Fibroblast of skin of left biceps (primary cell): ENCODE measurements at regions not wholly inside any gene's neighbourhood (a gene's known extent, or its start where the extent isn't known, plus 50 kb on each side); places are given as distances from the start of the nearest gene placed in this dataset.

Experiments
- DNase-seq, 2 experiments: peaks; one replicate each; pipeline ENCODE4 v3.0.0-alpha.2; 2013; ENCODE audit warnings: low read depth in 2 of 2

- DNase-seq, result no peak
Observed at GRCh38 chr7:124497176-124497575, 268.4 kb downstream of the GPR37 start.

DNA sequence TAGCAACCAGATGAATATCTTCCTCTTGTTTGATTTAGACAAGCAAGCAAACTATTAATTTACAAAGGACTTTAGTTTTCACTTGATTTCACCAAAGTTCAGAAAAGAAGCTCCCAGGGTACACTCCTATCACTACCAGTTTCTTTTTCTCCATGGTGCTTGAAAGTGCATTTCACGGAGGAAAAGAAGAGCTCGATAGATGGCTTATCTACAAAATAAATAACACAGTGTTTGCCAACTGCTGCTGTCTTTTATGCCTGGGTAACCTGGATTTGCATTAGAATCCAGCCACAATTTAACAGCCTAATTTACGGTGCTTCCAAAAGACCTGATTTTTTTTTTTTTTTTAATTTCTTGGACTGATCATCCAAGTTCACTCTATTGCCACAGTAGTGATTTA, 275.7 kb downstream of the GPR37 start:
- DNase-seq, result no peak

DNA sequence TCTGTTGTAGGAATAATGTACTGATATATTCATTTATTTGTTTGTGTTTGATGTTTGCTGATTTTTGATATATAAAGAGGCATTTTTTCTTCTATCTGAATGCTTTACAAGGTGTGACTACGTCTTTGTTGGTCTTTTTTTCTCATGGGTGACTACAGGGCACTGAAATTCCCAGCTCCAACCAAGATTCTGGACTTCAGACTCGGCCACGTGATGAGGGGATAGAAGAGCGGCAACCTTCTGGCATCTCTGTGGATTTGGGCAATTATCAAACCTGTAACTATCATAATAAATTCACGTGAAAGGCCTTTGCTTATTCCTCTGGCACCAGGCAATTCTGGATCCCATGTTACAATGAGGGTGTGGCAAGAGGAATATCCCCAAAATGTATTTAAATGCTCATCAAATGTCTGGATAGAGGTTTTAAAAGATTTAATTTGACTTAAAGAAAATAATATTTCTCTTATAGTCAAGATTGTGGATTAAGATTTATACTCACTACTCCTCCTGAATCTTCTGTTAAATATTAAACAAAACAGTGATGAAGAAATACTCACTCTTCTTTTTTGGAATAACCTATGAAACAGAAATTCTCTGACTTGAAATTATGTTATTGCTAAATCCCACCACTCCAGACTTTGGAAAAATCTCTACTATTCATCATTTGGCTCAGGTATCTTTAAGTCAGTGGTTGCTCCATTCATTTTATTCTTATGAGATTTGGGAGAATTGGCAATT, 276.3 kb downstream of the GPR37 start:
- no peak for DNase-seq

DNA sequence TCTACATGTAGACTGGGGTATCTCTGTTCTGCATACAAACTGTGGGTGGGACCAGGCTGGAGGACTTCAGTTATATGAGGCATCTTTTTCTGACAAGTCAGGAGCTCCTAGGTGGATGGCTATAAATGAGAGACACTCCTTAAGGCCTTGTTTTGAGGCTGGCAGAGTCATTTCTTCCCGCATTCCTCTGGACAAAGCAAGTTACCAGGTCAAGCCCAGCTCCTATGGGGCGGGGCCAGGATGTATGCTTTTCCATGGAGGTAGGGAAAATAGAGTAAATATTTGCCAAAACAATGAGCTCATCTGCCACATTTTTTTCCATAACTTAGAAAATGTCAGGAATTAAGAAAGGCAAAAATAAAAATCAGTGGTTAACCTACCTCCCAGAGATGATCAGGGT, 283.4 kb downstream of the GPR37 start:
- DNase-seq, result no peak

DNA sequence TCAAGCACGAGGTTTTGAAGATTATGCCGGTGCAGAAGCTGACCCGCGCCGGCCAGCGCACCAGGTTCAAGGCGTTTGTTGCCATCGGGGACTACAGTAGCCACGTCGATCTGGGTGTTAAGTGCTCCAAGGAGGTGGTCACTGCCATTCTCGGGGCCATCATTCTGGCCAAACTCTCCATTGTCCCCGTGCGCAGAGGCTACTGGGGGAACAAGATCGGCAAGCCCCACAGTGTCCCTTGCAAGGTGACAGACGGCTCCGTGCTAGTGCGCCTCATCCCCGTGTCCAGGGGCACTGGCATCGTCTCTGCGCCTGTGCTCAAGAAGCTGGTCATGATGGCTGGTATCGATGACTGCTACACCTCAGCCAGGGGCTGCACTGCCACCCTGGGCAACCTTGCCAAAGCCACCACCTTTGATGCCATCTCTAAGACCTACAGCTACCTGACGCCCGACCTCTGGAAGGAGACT, 284.7 kb downstream of the GPR37 start:
- DNase-seq, result no peak

- DNase-seq, result no peak
Observed at GRCh38 chr7:124480036-124480820, 285.4 kb downstream of the GPR37 start.

DNA sequence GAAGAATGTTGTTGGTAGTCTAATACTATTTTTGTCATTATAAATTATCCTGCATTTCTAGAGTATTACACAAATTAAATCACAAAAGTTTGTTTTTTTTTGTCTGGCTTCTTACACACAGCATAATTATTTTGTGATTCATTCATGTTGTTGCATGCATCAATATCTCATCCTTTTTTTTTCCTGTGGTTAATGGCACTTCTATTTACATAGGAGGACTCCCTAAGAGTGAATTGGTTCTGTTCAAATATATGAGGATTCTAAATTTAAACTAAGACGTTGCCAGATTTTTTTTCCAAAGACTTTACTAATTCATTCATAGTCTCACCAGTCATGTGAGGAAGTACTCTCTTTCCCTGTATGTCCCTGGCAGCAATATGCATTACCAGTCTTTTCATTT, 303.3 kb downstream of the GPR37 start:
- peak; percentile 24 to 49 for DNase-seq

DNA sequence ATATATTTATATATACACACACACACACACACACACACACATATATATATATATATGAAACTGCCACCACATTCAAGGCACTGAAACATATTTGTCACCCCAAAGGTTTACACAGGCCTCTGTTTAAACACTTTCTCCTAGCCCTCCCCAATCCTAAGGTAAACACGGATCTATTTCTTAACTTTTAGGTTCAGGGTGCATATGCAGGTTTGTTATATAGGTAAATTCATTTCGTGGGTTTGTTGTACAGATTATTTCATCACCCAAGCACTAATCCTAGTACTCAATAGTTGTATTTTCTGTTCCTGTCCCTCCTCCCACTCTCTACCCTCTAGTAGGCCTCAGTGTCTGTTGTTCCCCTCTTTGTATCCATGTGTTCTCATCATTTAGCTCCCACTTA, 305.0 kb downstream of the GPR37 start:
- DNase-seq, result no peak

DNA sequence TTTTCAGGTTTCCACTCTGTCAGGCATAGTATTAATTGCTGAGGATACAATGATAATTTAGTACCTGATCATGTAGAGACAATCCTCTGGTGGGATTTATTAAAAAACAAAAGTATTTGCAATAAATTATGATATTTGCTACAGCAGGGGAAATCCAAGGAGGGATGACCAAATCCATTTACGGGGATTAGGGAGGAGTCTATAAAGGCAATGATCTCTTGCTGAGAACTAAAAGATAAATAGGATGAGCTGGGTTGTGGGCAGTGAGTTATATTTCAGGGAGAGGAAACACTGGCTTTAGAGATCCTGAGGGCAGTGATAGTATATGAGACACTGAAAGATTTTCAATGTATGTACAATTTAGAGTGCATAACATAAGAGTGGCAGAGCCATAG, 305.5 kb downstream of the GPR37 start:
- DNase-seq, result no peak

- peak; percentile 60 to 69 for DNase-seq
Observed at GRCh38 chr7:124459101-124460055, 306.2 kb downstream of the GPR37 start.

- DNase-seq, result no peak
Observed at GRCh38 chr7:124457841-124458240, 307.8 kb downstream of the GPR37 start.

DNA sequence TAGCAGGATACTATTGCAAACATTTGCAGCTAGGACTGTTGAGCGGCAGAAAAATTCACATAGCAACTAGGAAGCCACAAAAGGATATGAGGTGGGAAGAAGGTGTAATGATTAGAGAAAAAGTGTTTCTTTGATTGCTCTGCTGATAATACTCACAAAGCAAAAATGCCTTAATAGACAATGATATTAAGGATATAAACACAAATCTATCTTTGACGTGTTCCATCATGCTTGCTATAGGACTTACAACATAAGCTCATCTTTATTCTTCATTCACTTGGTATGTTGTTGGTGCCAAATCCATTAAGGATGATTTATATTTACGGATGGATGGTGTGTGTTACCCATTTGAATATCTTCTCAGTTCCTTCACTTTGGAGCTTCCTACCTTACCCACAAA, 309.3 kb downstream of the GPR37 start:
- no peak for DNase-seq

DNA sequence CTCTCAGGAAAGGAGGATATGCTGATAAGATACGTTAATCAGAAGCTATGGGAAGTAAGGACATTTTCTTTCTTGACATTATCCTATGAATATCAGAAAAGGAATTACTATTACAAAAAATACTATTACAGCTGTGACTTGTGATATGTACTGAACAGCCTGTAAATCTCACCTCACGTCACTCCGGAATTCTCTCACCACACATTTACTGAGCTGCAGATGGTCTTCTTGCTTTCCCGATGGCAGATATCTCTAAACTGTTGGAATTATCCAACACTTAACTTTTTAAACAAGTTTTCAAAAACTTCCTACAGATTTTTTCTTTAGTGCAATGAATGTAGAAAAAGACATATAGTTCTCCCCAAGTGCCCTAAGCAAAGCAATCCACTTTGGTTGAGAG, 313.4 kb downstream of the GPR37 start:
- no peak for DNase-seq

- no peak for DNase-seq
Observed at GRCh38 chr7:124449896-124450295, 315.7 kb downstream of the GPR37 start.

- no peak for DNase-seq
Observed at GRCh38 chr7:124444696-124445480, 320.7 kb downstream of the GPR37 start.

- DNase-seq, result no peak
Observed at GRCh38 chr7:124443762-124444161, 321.8 kb downstream of the GPR37 start.

DNA sequence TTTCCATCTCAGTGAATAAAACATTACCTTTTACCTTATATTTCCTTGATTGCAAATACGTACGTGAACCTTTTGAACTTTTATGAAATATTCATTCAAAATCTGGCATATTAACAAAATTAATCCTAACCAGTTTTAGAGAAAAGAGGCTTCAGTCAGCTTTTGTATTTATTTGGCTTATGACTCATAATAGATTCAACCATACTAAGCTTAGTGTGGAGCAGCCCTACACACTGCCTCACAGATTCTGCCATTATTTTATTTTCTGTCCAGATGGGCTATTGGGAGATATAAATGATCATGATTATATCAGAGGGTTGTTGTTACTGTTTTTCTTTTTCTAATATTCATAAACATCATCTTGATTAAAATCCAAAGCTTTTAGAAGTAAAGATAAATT, 325.5 kb downstream of the GPR37 start:
- no peak for DNase-seq

DNA sequence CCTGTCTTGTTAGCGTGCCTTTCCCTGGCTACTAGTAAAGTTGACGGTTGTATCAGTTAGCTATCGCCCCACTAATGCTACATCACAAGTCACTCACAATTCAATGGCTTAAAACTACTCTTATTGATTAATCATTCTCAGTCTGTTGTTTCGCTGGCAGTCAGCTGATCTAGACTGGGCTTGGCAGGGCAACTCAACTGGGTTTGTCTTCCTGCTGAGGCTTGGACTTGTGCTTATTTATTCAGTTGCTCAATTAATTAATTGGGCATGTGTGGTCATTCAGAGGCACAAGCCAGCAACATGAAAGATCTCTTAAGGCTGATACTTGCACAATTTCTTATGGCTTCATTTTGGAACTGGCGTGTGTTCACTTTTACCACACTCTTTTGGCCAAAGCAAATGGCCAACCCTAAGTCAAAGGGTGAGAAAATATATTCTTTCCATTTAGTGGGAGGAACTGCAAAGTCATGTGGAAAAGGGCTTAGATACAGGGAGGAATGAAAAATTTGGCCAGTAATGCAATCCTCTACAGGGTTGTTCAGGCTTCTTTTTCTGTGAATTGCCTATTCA, 333.5 kb downstream of the GPR37 start:
- DNase-seq, result no peak

- DNase-seq, result no peak
Observed at GRCh38 chr7:124429923-124430322, 335.7 kb downstream of the GPR37 start.

DNA sequence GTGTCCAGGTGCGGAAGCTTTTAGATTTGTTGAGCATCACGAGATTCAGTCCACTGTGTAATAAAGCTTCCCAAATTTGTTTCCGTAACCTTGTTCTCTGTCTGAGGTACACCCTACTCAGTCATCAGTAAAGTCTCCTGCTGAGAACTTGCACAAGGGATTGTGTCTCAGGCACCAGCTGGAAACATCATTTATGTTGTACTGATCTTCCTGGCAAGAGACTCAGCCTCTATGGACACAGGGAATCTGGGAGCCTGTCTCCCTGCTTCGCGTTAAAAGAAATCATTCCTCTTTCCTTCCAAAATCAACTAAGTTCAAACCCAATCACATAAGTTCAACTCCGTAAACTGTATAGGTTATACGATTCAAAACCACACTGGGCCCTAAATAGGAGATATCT, 336.8 kb downstream of the GPR37 start:
- no peak for DNase-seq

DNA sequence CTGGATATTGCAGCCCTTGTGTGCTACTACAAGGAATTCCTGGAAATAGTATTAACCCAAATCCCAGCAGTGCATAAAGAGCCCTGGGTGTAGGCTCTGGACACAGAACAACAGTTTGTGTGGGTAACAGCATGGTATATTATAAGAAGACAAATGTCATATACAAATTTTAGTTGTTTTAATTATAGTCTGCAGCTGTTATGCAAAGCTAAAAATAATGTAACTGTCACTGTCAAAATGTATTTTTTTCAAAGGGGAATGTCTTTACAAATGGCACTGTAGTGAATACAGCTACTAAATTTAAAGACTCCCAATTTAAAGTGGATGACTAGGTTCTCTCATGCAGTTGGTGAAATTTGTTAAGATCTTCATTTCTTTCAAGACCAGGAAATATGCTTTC, 339.0 kb downstream of the GPR37 start:
- DNase-seq, result no peak
